ENCODE measurements at regions not wholly inside any gene's neighbourhood (a gene's known extent, or its start where the extent isn't known, plus 50 kb on each side); places are given as distances from the start of the nearest gene placed in this dataset.

DNA sequence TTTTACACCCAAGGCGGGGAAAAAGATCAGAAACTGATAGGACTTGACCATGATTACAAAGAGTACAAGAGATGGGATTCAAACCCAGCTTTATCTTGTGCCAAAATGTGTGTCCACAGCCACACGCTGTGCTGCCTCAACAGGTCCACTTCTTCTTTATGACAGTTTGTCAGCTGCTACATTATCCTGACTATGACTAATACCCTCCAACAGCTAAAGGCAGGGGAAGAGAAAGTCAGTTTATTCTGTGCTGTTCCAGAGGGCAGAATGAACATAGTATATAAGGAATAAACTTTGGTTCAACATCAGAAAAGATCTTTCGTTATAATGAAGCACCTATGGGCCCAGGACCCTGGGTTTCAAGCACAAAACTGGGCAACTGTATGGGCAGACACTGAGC lies 668.2 kb upstream of the TENM4 start:
- TF ChIP-seq SUZ12 (IDR thresholded peaks at IDR 0.05; ENCODE audit: extremely low read depth, insufficient read depth, insufficient read length) (no peak), ZNF274 (IDR thresholded peaks at IDR 0.05; ENCODE audit: low read depth, low read length) (no peak)
